T-helper 1 cell (primary cell): ENCODE measurements at regions not wholly inside any gene's neighbourhood (a gene's known extent, or its start where the extent isn't known, plus 50 kb on each side); places are given as distances from the start of the nearest gene placed in this dataset.

Experiments used
- DNase-seq, 5 donors: peaks; one replicate each; pipeline ENCODE4 v3.0.0-alpha.2; 2012 to 2020

DNA sequence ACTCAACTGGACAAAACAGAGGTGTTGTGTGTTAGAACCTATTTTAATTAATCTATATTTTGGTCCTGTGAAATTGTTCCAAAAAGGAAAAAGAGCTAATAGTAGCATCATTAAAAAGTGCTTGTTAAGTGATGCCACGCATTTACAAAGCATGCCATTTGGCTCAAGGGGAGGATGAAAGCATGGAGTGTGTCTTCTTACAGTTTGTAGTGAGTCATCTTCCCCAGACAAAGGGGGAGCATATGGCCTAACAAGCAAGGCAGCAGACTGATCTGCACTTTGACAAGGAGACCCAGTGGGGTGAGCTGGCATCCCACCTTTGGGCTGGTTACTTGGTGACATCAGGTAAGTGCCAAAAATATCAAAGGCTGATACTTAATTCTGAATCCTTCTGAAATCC is 297.0 kb downstream of the FGF9 start:
- DNase-seq: no peak

DNA sequence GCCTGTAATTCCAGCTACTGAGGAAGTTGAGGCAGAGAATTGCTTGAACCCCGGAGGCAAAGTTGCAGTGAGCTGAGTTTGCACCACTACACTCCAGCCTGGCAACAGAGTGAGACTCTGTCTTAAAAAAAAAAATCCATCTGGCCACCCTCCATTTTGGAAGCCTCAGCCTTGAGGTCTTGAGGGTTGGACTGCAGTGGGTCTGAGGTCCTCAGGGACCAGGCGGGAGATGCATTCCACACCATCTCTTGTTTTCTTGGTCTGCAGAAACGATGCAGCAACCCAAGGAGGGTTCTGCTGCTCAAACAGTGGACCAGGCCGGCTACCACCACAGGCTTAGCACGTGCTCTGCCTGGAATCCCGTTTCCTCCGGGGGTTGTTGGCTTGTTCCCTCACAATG is 299.3 kb downstream of the FGF9 start:
- DNase-seq: no peak

DNA sequence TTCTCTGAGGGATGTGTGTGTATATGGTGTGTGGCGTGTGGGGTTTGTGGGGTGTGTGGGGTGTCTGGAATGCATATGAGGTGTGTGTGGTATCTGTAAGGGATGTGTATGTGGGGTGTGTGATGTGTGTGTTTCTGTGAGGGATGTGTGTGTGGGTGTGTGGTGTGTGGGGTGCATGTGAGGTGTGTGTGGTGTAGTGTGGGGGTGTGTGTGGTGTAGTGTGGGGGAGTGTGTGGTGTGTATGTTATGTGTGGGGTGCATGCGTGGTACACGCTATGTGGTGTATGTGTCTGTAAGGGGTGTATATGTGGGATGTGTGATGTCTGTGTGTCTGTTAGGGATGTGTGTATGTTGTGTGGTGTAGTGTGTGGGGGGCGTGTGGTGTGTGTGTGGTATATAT is 300.0 kb downstream of the FGF9 start:
- no peak for DNase-seq

DNA sequence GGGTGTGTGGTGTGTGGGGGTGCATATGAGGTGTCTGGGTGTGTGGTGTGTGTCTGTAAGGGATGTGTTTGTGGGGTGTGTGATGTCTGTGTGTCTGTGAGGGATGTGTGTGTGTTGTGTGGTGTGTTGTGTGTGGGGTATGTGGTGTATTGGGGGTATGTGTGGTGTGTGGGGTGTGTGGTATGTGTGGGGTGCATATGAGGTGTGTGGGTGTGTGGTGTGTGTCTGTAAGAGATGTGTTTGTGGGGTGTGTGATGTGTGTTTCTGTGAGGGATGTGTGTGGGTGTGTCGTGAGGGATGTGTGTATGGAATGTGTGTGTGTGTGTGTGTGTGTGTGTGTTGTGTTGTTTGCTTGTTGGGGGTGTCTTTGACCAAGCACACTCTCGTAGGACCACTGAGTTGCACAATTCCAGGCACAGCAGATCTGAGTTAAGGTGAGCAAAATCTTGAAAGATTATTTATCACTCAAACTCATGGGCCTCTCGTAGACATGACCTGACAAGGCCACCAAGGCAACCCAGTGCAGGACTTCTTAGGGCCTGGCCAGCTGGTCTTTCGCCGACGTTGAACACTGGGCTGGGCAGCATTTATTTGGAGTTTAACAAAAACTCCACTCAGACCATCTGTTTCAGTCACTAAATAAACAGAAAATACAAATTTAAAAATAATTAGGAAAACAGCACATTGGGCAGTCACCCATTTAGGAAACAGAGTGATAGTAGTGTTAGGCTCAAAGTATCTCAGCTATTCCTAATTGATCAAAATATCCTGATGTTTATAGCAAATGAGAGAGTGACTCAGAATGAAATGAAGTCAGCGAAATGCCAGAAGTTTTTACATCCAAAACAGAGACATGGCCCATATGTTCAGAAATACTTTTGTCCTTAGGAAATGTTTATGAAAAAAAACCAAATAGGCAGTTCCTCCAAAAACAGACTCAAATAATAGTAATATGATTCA is 301.1 kb downstream of the FGF9 start:
- no peak for DNase-seq

DNA sequence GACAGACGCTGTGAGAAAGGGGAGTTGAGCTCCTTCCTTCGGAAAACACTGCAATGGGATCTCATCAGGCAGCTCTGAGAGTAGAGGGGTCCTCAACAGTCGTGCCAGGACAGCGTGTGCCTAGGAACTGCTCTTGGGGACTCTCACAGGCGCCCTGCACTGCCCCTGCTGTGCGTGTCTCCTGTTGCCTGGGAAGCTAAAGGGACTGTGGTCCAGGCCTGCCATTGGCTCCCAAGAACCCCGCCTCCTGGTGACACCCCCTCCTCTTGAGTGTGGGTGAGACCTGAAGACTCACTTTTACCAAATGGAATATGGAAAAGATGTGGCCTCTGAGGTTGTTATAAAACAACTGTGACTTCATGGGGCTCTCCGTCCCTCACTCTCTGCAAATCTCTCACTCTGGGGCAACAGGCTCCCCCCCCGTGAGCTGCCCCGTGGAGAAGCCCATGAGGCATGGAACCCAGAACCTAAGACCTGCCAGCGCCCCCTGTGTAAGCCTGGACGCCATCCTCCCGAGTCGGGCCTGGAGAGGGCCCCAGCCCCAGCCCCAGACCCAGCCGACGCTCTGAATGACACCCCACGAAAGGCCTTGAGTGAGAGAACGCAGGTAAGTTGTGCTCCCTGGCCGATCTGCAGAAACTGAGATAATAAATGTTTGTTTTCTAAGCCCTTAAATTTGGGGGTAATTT is 302.7 kb downstream of the FGF9 start:
- DNase-seq: no peak

DNA sequence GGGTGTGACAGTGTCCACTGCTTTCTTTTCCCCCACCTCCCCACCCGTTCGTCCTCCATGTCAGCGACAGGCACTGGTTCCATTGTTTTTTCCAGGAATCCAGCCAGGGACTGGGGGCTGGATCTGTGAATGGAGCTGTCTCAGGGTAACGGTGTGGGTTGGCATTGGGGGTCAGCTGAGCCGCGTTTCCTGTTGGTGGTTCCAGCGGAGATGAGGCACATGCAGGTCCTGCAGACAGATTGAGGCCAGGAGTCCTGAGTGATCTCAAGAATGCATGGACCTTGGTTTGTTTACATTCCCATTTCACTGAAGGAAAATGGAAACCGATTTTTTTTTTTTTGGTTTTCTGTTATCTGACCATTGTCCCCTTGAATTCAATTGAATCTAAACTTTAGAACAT is 303.9 kb downstream of the FGF9 start:
- DNase-seq: no peak

DNA sequence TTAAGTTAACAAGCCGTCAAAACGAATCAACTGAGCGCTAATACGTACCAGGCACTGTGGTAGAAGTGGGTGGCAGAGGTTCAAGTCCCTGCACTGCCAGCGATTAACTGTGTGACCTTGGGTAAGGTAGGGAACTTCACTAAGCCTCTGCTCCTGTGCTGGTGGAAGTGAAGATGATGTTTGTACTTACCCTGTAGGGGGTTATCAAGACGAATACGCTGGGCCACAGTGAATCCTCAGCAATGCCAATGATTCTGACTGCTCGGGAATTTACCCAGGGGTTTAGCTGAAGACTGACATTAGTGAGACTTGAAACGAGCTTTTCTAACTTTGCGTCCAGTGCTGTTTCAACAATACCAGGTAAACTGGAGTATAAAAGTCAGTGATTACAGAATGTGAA is 305.3 kb downstream of the FGF9 start:
- no peak for DNase-seq

DNA sequence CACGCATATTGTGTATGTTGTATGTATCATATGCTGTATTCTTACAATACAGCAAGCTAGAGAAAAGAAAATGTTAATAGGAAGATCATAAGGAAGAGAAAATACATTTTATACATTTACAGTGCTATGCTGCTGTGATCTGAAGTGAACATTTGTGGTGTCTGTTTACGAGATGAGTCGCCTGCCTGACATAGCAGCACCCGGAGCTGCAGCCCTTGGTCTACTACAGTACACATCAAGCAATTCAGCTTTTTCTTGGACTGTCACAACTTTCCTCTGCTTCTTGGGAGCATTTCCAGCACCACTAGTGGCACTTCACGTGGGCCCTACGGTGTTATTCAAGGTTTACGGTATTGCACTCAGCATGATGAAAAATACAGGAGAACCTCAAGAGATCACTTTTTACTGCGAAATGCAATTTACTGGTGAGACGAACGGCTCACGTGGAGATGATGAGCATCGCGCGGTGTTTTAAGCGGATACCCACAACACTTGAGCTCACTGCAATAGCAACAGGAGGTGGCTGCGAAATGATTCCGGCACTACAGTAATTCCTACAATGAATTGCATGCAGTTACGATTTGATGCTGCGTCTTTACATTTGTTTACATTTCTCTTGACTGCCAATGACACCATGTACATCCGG is 308.4 kb downstream of the FGF9 start:
- DNase-seq: no peak

DNA sequence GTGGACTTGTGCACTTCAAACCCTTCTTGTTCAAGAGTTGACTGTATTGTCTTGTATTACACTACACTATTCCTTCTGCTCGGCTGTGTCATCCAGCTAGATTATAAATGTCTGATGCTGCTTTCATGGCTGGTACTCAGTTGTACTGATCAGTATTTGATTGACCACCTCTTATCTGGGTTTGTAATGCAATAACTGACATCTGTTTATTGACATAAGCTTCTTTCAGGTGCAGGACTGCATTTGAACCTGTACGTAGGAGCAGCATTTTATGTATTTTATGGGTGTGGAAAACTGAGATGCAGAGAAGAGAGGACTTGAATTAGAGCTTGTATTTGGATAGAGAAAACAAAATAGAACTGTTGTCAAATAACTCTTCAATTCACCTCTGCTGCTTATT is 309.2 kb downstream of the FGF9 start:
- no peak for DNase-seq

DNA sequence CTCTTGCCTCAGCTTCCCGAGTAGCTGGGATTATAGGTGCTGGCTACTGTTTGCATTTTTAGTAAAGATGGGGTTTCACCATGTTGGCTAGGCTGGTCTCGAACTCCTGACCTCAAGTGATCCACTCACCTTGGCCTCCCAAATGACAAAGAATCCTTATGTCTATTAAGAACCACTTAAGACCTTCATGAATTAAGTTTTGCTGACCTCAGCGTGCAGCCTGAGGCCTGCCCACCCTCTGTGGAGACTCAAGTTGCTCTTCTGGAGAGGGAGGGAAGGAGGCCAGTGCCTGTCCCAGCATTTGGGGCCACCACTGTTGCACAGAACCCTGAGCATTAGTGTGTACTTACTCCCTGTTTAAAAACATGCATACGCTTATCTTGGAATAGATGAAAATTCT is 313.3 kb downstream of the FGF9 start:
- DNase-seq: no peak

DNA sequence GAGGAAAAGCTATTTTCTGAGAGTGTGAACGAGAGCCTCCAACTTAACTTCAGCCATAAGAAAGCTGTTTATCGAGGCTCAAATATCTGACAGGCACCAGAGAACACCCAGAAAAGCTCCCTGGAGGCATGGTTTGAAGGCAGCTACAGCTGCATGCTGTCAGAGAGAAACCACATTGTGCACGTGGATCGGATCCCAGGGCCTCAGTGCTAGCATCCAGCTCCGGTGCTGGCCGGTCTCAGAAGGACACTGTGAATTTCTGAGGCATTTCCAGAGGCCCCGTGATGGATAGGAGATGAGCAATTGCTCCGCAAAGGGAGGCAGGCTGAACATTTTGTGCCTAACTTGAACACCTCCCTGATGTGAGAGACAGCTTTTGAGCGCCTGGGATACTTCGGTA is 315.7 kb downstream of the FGF9 start:
- no peak for DNase-seq

DNA sequence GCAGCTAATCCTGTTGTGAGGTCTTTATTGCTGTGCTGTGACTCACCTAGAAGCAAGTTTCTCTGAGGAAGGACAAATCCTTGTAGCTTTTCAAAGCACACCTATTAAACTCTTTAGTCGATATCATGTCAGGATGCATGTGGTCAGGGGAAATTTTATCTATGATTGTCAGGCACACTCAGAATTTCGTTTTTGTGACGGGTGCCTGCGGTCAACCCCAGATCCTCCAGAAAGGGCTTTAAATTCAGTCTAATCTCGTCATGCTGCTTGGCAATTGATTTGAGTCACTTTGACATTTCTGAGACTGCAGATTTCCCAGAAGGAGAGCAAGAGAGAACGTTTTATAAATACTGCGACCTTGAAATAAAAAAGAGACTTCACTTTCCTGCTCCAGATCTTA is 316.9 kb downstream of the FGF9 start:
- DNase-seq: peak in 1 of 5 donors; percentile 3

DNA sequence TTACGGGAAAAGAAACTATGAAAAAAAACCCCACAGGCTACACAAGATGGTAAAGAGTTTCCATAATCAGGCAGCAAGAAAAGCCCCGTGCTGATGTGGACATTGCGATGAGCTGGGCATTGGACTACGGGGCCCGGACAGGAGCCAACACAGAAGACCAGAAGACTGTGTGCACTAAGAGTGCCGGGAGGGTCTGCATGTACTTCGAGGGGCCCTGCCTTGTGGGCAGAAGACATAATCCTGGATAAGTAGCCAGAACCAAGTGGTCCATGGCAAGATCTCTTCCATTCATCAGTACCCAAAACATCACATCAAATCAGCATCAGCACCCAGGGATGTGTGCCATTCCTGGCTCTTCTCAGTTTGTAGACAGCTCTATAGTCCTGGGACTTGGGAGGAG is 317.8 kb downstream of the FGF9 start:
- DNase-seq: no peak

DNA sequence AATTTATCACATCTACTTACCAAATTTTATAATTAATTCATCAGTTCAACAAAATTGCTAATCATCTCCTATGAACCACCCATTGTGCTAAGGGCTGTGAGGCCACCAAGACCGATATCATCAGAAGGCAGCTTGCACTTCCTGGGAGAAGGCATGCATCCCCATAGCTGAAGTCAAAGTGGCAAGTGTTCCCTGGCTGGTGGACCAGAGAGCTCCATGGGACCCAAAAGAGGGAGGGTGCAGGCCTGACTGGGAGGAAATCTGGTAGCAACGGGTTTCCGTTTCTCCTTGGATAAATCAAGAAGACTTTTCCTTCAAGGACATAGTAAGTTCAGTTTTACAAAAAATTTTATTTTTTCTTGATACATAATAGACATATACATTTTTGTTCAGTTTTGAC is 325.2 kb downstream of the FGF9 start:
- DNase-seq: no peak

DNA sequence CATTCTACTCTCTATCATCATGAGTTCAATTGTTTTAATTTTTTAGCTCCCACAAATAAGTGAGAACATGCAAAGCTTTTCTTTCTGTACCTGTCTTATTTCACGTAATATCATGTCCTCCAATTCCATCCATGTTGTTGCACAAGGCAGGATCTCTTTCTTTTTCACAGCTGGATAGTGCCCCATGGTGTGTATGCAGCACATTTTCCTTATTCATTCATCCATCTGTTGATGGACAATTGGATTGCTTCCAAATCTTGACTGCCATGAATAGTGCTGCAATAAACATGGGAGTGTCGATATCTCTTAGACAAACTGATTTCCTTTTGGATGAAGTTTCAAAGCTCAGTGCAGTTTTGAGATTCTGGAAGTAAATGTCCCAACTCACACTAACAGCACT is 326.9 kb downstream of the FGF9 start:
- DNase-seq: no peak

DNA sequence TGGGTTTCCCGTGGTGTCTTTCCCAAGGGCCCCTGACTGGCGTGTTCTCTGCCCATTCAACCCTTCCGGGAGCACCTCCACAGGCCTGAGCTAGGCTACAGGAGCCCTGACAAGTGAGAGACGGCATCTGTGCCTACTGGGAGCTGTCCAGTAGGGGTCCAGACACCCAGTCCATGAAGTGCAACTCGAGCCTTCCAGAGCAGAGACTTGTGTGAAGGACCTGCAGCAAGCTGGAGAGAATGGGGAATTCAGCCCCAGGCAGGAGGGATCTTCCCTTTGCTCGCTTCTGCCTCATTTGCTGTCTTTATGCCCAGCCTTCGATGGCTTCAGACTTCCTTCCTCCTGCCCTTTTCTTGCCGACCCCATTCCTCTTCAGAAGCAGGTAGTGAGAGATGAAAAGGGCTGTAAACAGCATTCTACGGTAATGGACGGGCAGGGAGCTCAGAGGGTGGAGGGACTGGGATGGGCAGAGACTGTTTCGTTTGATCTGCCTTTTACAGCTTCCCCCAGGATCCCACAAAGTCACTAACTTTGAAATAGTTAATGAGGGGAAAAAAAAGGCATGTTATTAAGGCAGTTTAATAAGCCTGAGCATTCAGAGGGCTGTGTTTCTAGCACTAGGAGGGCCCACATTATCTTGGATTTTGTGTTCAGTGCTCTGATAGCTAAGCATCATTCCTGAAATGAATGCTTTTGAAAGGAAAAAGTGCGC is 327.6 kb downstream of the FGF9 start:
- DNase-seq: no peak

DNA sequence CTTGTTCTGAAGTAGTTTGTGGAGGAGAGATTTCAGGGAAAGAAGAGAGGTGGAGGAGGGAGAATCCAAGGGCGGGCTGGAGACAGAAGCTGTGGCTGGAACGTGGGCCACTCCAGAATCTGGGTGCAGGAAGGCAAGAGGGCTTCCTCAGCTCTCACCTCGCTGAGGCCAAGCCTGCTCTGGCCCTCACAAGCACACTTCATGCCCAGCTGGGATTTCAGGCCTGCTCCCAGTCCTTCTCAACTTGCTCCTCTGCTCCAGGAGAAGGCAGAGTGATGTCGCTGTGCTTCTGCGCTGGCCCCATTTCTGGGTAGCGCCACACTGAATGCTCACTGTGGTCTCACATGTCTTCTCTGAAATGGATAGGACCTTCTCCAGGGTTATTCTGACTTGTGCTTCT is 328.8 kb downstream of the FGF9 start:
- DNase-seq: no peak

DNA sequence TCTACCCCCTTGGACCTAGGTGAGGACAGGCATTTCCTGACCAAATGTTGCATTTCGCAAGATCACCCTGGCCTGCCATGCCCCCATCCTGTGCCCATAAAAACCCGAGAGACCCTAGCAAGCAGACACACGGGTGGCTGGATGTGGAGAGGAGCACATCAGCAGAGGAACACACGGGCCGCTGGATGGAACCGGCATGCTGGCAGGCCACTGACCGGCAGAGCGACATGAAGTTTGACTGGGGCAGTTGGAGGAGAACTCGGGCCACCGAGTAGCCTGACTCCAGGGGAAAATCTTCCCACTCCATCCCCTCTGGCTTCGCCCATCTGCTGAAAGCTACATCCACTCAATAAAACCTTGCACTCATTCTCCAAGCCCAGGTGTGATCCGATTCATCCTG is 329.3 kb downstream of the FGF9 start:
- DNase-seq: no peak

DNA sequence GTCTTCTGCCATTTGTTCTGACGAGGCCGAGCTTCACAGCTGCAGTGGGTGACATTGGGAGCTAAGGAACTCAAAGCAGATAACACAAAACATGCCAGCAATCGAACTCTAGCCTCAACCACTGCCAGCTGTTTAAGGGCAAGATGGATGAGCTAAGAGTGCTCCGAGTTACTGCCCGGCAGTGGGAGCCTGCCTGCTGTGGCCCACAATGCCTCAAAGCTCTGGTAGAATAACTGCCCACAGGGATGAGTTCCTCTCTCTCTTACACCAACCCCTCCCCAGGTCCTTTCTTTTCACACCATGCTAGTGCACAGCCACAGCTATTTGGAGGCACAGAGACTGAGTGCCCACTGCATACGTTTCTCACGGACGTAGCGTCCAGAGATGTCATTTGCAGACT is 330.5 kb downstream of the FGF9 start:
- no peak for DNase-seq

DNA sequence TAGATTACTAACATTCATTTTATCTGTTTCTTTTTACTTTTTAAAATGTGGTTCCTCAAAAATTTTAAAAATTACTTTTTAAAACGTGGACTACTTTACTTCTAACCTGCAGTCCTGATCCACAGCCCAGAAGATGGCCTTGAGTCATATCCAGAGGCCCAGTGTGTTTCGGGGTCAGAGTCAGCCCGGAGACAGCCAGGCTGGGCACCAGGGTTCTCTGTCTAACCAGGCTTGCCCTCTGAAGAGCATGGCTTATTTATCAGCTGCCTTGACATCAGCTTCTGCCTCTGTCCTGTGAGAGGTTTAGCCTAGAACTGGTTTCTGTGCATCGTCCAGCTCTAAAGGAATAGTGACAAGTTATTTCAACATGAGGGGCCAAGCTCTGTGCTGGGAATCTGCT is 332.0 kb downstream of the FGF9 start:
- DNase-seq: no peak

DNA sequence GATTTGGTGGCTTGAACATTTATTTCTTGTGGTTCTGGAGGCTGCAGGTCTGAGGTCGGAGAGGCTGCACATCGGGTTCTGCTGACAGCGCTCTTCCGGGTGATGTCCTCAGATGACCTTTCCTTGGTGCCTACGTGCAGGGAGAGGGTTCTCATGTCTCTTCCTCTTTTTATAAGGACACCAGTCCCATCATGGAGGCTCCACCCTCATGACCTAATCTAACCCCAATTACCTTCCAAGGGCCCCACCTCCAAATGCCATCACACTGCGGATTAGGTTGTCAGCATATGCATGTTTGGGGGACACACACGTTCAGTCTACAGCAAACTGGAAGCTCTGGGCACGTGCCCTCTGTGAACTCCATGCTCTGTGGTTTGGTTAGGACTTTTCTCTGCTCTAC is 338.6 kb downstream of the FGF9 start:
- no peak for DNase-seq

DNA sequence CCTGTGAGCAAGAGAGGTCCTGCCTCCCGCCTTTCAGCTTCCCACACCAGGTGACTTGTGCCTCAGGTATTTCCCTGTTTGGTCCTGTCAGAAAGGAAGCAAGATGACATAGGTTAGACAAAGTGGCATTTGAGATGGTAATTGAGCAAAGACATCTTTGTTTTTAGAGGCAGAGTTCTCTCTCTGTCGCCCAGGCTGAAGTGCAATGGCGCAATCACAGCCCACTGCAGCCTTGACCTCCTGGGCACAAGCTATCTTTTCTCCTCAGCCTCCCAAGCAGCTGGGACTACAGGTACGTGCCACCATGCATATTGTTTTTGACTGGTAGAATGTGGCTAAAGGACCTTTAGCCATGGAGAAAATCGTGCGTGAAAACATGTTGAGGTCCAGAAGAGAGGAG is 339.1 kb downstream of the FGF9 start:
- no peak for DNase-seq

DNA sequence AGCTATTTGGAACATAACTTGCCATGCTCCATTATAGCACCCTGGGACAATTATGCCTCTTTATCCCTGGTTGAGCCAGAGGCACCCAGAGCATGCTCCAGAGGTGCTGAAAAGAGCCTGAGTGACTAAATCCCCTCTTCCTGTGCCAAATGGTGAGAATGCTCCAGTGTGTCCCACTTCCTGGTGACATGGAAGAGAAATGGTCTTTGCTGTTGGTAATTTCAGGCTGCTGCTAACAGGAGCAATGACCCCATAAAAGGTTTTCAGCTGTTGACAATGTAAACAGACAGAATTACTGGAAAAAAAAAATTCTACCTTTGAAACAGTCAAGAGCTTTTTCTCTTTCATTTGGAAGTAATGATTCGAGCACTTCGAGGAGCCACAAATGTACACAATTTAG is 341.8 kb downstream of the FGF9 start:
- no peak for DNase-seq
